ENCODE measurements at regions not wholly inside any gene's neighbourhood (a gene's known extent, or its start where the extent isn't known, plus 50 kb on each side); places are given as distances from the start of the nearest gene placed in this dataset.
"Not testable (repeated sequence)": the region's sequence is repeated elsewhere in the genome, so short reads cannot be mapped to it uniquely, and the experiment has no call there.

DNA sequence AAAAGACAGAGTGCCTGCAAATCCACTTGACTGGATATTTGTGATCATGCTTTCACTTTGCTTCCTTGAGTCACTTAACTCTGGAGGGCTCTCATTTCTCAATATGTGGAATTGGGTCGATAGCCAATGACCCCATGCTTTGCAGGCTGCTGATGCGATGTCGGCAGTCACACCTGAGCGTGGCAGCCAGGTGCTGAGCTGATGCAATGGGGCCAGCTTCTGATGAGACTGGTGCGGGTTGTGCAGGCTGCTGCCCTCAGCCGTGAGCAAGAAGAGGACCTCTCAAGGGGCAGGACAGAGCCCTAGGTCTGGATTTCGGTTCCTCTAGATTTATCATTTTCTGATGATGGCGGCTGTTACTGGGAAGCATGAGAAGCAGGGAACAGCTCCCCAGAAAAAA, 334.1 kb downstream of the TEX29 start:
- DNase-seq: no peak

DNA sequence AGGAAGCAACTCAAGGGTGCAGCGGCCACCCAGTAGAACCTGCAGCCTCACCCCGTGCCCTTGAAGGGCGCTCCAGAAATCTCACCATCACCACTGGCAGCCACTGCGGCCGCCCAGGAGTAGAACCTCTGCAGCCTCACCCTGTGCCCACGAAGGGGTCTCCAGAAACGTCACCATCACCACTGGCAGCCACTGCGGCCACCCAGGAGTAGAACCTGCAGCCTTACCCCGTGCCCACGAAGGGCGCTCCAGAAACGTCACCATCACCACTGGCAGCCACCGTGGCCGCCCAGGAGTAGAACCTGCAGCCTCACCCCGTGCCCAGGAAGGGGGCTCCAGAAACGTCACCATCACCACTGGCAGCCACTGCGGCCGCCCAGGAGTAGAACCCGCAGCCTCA, 336.0 kb downstream of the TEX29 start:
- DNase-seq: no peak

DNA sequence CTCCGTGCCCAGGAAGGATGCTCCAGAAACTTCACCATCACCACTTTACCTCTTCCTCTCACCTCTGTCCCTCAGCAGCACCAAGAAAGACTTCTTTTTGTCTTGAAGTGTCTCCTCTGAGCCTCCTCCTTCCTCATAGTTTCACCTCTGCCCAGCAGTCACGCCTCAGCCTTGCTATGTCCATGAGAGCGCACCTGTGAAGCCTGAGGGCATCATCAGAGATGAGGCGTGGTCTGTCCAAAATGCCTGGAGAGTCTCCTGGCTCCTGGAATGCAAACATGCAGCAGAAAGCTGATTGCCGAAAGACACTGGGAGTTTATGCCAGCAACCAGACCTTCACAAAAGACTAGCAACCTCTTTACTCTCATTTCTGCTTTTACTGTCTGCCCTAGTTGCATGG, 336.6 kb downstream of the TEX29 start:
- DNase-seq: no peak

DNA sequence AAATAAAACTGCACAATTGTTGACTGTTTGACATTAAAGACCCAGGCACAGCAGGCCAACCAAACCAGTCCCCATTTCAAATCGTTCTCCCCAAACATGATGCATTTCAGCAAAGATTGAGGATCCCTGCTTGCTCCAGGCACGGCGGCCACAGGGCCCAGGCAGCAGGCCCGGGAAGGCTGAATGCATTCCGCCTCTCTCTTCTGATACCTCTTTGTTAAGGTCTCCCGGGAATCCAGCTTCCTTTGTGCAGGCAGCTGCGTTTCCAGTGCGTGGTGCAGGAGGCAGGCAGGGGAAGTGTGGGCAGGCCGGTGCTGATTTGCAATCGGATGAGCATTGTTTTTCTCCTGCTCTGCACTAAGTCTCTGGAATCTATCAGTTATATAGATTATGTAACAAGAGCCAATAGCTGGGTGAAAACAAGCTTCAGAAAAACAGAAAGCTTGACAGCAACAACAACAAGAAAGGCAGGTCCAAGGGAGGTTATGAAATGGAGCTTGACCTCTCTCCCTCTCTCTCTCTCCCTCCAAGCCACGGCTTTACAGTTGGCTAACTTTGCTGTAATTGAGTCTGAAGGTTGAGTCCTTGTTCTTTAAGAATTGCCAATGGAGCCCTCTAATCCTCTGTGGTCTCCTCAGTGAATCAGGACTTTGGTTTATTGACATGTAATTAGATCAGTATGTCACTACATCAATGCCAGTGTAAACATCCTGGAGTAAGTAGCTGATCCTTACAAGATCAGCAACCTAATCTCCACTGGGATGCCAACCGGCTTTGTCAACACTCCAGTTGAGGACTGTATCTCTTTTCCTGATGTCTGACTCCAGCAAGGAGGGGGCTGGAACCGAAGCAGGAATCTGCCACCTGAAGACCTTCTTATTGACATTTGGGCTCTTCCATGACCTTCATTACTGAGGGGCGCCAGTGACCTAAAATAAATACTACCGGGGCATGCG, 338.0 kb downstream of the TEX29 start:
- no peak for DNase-seq

DNA sequence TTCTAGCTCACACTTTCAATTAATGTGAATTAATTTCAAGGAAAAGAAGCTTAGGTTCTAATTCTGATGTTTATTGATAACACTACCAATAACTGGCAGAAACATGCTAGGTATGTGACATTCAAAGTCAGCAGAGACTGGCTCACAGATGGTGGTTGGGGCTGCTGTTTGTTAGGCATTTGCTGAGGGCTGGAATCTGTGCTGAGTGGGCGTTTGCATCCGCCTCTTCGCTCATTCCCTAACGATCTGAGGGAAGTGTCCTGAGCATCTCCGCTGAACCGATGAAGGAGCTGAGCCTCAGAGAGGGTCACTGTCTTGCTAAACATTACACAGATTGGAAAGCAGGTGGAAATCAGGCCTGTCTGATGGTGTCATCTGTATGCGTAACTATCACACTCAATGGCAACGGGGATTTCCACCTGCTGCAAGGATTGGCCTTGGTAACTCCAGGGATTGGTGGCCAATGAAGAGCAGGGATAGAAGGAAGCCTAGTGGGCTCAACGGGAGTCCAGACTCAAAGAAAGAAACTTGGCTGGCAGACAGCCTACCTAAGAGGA, 338.9 kb downstream of the TEX29 start:
- DNase-seq: no peak

DNA sequence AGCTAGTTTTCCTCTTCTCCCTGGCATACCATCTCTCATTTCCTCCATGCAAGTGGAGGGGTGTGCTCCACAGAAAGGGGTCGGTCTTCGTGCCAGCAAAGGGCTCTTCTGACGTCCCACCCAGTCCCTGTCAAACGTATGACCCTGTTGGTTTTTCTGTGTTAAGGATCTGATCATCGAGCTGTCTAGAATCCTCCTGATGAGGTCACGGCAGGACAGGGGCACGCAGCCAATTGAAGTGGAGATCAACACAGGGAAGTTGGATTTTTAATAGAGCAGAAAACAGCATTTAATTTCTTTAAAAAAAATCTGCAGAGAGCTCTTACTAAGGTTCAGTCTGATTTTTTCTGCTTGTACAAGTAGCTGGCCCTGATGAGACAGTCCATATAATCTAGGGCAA, 339.4 kb downstream of the TEX29 start:
- no peak for DNase-seq

DNA sequence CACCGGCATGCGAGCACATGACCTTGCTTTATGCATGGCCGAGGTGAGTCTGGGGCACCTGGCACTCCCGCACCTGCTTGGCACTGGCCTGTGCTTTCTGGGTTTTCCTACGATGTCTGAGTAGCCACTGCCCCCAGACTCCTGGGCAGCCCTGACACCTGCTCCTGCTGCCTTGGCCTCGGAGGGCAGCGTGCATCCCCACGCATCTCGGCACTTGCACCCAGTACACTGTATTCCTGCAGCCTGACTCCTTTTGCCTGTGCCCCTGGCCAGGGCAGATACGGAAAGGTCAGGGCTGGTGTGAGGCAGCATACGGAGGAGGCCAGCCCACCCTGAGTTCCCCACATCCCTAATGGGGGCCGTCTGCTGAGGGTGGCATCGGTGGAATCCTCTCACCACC, 340.6 kb downstream of the TEX29 start:
- DNase-seq: no peak

DNA sequence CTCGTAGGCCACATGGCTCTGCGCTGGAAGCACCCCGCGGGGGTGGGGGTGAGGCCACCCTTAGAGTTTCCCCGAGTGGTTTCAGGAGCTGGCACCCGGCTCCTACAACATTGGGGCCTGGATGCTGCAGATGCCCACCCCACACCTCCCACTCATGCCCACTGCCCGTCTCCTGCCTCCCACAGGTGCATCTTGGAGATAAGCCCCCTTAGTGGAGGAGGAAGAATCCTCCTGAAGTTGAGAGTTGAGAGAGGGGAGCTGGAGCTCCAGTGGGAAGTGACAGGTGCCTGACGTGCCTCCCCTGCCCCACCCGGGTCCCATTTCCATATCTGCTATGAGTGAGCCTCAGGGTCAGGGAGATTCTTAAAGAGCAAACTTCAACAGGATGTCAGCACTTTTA, 341.3 kb downstream of the TEX29 start:
- DNase-seq: no peak

DNA sequence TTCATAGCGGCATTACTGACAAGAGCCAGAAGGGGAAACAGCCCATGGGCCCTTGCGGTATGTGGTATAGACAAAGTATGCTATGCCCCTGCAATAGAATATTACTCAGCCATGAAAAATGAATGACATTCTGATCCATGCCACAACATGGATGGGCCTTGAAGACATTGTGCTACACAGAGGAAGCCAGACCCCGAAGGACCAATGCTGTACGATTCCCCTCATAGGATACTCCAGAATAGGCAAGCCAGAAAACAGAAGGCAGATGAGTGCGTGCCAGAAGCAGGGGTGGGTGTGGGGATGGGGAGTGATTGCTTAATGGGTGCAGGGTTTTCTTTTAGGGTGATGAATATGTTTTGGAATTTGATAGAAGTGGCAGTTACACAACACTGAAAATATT, 342.0 kb downstream of the TEX29 start:
- DNase-seq: no peak

DNA sequence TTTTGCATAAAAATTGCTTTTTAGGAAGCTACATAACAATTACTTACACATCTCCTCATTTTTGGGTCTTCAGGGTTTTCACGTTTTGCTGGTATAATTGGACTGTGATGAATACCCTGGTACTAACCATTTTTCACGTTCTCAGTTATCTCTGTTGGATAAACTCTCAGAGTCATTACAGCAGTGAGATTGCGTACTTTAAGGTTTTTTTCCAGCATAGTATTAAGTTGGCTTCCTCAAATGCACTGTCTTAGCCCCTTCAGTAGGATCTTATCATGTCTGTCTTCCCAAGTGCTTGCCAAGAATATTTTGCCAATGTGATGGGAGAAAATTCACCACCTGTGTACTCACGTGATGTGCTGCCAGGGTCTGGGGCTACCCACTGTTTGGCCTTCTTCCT, 342.5 kb downstream of the TEX29 start:
- DNase-seq: no peak

DNA sequence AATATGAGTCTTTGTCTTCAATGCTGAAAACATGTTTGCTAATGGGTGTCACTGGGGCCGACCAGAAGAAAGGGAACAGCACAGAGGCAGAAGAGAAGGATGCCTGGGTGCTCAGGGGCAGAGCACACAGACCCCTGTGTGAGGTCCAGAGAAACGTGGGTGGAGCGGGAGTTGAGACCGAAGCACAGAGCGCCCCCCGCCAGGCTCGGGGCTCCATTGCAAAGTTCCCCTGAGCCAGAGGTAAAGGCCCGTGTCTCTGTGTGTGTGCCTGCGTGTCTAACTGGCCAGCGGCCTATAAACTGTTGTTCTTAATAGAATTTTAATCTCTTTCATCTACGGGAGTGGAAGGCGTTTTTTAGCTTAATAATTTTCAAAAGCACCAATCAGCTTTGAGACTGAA, 343.1 kb downstream of the TEX29 start:
- no peak for DNase-seq

DNA sequence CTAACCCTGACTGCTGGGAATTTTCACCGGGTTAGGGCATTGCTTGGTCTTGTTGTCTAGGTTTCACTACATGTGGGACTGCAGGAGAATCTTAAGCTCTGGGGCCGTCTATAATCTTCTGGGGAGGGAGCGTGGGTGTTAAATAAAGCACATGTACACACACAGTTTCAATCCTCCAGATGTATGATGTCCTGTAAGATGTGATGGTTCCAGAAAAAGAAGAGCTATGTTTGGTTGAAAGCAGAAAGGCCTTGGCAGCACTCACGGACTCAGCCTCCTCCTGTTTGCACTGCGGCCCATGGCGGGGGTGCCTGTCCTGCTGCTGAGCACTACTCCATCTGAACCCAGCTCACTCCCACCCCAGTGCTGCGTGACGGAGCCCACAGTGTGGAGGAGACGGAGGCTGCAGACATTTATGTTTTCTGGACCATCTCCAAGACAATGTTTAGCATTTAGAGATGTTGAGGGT, 343.5 kb downstream of the TEX29 start:
- DNase-seq: no peak

DNA sequence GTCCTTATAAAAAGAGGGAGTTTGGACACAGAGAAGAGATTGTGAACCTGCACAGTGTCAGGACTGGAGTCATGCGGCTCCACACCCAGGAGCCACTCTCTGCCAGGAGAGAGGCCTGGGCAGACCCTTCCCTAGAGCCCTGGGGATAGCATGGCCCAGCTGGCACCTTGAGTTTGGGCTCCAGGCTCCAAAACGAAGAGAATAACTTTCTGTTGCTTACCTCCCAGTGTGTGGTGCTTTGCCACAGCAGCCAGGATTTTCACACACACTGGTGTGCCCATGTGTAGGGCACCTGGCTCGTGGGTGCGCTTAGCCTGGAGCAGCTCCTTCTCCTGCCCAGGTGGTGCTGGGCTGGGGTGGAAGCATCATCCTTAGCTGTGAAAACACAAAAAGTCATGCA, 344.3 kb downstream of the TEX29 start:
- DNase-seq: no peak

DNA sequence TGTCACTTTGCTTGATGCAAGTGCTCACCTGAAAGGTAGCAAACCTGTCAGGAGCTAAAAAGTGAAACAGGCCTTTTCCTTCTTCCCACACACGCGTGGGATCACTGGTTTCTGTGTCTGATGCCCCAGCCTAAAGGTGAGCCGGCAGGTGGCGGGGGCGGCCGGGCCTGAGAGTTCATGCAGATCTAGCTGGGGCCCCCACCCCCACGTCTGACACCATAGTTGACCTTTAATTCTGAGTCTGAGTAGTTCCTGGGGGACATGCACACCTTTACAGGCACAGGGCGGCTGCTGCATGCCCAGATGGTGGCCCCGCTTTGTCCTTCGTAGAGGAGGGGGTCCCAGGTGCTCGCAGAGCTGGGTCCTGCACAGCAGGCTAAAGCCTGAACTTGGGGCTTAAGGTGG, 345.3 kb downstream of the TEX29 start:
- DNase-seq: no peak

DNA sequence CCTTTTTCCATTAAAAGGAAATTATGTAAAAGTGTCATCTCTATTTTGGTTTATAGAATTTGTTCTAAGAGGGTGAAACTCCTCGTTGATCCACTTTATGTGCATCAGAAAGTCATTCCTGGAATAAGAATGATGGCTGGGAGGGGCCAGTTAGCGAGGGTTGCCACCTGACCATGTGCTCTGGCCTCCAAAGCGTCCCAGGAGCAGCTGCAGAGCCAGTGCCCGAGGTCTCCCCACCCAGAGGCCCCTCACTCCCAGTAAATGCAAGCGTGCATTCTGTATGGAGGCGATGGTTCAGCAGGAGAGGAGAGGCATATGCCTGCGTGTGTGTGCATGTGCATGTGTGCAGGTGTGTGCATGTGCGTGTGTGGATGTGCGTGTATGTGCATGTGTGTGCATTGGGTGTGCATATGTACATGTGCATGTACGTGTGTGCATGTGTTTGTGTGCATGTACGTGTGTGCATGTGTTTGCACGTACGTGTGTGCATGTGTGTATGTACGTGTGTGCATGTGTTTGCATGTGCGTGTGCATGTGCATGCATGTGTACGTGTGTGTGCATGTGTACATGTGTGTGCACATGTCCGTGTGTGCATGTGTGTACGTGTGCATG, 345.8 kb downstream of the TEX29 start:
- DNase-seq: no peak

DNA sequence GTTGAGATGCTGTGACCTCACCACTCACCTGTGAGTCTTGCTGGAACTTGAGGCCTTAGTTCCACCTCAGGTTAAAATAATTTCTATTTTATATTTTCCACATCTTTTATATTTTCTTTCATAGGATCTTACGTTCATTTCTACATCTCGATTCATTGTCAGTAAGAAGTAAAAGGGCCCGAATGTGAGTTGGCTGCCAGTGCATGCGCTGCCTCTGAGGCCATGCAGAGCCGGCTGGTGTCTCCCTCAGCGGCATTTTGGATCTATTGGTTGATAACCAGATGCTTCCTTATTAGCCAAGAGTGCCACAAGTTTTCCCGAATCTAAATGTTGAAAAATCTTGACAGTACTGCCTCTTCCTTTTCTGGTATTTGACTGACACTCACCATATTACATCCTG, 347.3 kb downstream of the TEX29 start:
- DNase-seq: no peak

DNA sequence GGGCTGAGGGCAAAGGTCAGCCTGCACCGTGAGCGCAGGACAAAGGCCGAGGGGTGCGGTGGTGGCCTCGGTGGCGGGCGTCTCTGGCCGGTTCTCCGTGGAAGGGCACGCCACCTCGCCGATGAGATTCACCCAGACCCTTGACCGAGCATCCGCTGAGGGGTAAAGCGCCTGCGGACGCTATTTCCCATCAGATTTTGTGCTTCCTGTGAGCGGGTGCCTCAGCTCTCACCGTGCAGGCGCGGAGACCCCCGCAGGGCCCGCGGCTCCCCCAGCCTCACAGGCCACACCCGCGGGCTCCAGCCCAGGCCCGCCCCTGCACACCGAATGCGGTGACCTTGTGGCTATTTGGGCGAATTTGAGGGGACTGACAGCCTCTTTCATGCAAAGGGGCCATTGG, 348.0 kb downstream of the TEX29 start:
- no peak for DNase-seq

DNA sequence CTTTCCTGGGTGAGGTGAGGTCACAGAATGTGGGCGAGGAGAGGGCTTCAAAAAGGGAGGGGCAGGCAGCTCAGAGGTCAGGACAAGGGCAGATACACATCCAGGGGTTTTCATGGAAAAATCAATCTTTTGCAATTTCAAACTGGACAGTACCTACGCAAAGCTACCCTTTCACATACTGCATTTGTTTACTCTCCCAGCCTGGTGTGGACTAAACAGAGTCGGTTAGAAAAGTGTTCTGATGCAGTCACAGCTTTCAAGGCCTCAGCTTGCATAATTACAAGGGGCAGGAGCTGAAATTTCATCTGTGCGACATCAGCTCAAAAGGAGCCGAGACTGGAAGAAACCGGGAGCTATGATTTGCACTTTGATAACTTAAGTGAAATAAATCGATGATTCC, 351.8 kb downstream of the TEX29 start:
- DNase-seq: not testable (repeated sequence)

DNA sequence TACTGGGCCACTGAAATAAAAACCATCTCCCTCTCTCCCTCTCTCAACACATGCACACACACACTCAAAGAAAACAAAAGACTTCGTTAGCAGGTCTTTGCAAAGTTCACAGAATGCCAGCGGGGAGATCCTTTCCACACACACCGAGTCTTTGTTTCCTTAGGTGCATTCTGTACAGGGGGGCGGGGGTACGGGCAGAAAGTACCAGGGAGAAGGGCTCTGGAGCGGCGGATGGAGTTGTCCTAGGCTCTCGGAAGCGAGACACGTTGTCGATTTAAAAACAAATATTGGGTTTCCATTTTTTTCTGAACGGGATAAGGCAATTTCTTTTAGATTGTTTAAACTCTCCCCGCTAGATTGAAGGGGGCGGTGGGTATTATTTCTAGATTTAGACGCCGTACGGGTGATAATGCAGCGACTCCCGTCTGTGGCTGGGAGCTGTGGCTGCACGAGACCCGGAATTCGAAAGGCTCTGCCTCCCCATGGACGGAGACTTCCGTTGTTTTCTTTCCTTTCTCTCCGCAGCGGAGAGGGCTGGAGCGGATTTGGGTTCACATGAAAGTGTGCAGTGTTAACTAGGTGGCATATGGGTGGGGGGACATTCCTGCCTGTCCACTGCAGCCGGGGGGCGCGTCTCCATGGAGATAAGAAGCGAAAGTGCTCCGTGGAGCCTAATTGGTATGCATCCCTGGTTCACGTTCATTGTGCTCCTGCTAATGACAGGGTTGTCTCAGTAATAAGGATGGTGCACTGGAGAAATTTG, 357.9 kb downstream of the TEX29 start:
- DNase-seq: not testable (repeated sequence)

DNA sequence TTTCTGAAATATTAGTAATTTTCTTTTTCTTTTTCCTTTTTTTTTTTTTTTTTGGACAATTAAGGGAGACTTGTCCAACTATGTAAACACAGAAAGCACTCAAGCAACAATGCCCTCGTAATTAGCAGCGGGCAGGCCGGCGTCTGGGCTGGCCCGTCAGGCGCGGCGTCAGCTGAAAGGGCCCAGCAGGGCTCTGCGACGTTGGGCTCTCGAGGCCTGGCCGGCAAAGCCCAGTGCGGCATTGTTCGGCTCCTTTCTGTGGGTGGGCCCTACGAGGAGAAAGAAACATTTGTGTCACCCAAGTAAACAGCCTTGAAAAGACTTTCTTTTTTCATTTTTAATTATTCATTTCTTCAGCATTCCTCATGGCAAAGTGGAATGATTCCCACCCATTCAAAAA, 359.2 kb downstream of the TEX29 start:
- DNase-seq: not testable (repeated sequence)

DNA sequence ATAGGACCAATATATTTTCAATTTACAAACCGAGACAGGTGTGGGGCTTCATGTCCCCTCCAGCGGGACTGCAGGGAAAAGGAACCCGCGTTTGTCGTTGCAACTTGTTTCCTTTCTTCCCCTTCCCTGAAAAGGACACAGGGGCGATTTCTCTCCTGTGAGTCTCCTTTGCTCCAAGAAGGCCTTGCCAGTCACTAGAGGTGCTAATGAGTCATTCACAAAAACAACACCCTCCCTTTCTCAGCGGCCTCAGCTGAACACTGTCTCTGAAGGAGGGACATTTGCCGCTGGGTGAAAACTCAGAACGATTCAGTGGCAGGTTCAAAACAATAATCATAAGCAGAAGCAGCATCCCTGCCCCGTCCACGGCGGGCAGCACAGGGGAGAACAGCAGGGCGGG, 359.7 kb downstream of the TEX29 start:
- not testable (repeated sequence) for DNase-seq

DNA sequence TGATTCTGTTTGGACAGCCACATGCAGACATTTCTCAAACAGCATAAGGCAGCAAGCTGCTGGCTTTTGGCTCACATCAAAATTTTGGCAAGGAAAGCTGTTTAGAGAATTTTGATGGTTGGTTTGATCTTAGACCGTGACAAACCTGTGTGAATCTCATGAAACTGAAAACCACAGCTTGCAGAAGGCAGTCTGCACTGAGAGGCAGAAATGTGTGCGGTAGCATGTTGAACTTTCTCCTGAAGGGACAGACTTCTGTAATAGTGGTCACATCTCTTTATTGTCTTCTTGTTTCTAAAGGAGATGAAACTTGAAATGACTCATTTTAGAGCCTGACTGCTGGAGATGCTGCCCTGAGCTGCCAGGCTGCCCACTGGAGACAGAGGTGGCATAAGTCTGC, 371.6 kb downstream of the TEX29 start:
- not testable (repeated sequence) for DNase-seq

DNA sequence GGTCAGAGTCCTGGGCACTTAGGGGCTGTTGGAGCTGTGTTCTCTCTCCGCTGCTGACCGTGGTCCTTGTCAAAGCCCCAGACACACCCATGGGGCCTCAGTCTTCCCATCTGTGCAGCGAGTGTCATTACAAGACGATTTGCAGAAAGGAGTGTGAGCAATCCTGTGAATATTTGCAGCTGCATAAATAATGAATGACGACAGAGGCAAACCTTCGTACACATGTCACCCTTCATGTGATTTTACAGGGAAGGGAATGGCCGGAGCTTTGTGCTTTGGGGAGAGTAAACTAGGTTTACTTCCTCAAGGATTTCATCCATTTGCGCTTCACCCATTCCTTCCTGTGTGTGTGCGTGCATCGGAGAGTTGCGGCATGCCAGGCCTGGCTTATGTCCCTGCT, 370.8 kb upstream of the SOX1 start:
- DNase-seq: not testable (repeated sequence)

All from NCI-H226 (cell line).